GM18505 (cell line): ENCODE measurements at regions not wholly inside any gene's neighbourhood (a gene's known extent, or its start where the extent isn't known, plus 50 kb on each side); places are given as distances from the start of the nearest gene placed in this dataset.

ENCODE experiments used
- ATAC-seq: cut with Tn5 transposase; IDR thresholded peaks from one replicate; pipeline ENCODE4 v1.9.1; 2021; ENCODE audit not compliant: unreplicated experiment
- POLR2A ChIP-seq: IDR thresholded peaks from 4 replicates; pipeline ENCODE4 v1.6.1; 2011; ENCODE audit warnings: borderline replicate concordance; ENCODE audit not compliant: insufficient read depth, insufficient read length; ENCODE audit errors: extremely low read depth

GRCh38 chr20:16220826-16221225, 352.4 kb downstream of the KIF16B start:
- no peak for ATAC-seq
- no peak for TF ChIP-seq POLR2A

GRCh38 chr20:16219182-16219581, 354.1 kb downstream of the KIF16B start:
- no peak for ATAC-seq
- no peak for TF ChIP-seq POLR2A

- no peak for ATAC-seq
- no peak for TF ChIP-seq POLR2A
These were observed 356.4 kb downstream of the KIF16B start for GRCh38 chr20:16216914-16217230.

GRCh38 chr20:16216227-16216913, 356.9 kb downstream of the KIF16B start:
- no peak for ATAC-seq
- TF ChIP-seq POLR2A, result no peak

- no peak for TF ChIP-seq POLR2A
These were observed 358.2 kb downstream of the KIF16B start for GRCh38 chr20:16215041-16215440.

GRCh38 chr20:16212790-16213189, 360.5 kb downstream of the KIF16B start:
- no peak for TF ChIP-seq POLR2A
- no peak for ATAC-seq

More at GRCh38 chr20:16215041-16215440, 358.2 kb downstream of the KIF16B start:
- no peak for ATAC-seq

GRCh38 chr20:16209951-16210361, 363.3 kb downstream of the KIF16B start:
- no peak for ATAC-seq
- no peak for TF ChIP-seq POLR2A

GRCh38 chr20:16209357-16209756, 363.9 kb downstream of the KIF16B start:
- no peak for ATAC-seq
- no peak for TF ChIP-seq POLR2A

- ATAC-seq, result no peak
- TF ChIP-seq POLR2A, result no peak
These were observed 364.8 kb downstream of the KIF16B start for GRCh38 chr20:16208443-16208842.

- no peak for ATAC-seq
- TF ChIP-seq POLR2A, result no peak
These were observed 366.4 kb downstream of the KIF16B start for GRCh38 chr20:16206817-16207216.

- no peak for TF ChIP-seq POLR2A
- ATAC-seq, result no peak
These were observed 367.7 kb downstream of the KIF16B start for GRCh38 chr20:16205507-16205906.

- no peak for TF ChIP-seq POLR2A
- ATAC-seq, result no peak
These were observed 370.2 kb downstream of the KIF16B start for GRCh38 chr20:16203096-16203495.

GRCh38 chr20:16201191-16201590, 372.1 kb downstream of the KIF16B start:
- no peak for TF ChIP-seq POLR2A
- ATAC-seq, result no peak

- no peak for ATAC-seq
- TF ChIP-seq POLR2A, result no peak
These were observed 375.6 kb downstream of the KIF16B start for GRCh38 chr20:16197696-16198095.

GRCh38 chr20:16195671-16196070, 377.6 kb downstream of the KIF16B start:
- TF ChIP-seq POLR2A, result no peak
- no peak for ATAC-seq

GRCh38 chr20:16194617-16195360, 378.5 kb downstream of the KIF16B start:
- no peak for TF ChIP-seq POLR2A
- no peak for ATAC-seq
